ENCODE measurements at regions not wholly inside any gene's neighbourhood (a gene's known extent, or its start where the extent isn't known, plus 50 kb on each side); places are given as distances from the start of the nearest gene placed in this dataset.

GRCh38 chr5:173686950-173687349 lies 70.5 kb upstream of the BOD1 start:
- no peak for TF ChIP-seq POLR2A (IDR thresholded peaks at IDR 0.05)
- TF ChIP-seq CTCF (IDR thresholded peaks at IDR 0.05) = no peak

Data from body of pancreas (tissue), 4 donors.